Astrocyte of the spinal cord (primary cell): ENCODE measurements at regions not wholly inside any gene's neighbourhood (a gene's known extent, or its start where the extent isn't known, plus 50 kb on each side); places are given as distances from the start of the nearest gene placed in this dataset.

Experiments
- DNase-seq: peaks from one replicate; pipeline ENCODE4 v3.0.0; 2011; ENCODE audit warnings: low read depth, low spot score
- H3K4me3 ChIP-seq: 2 replicates; pipeline ENCODE4 v1.5.1; 2011; ENCODE audit warnings: low read depth, mild to moderate bottlenecking, low read length, moderate library complexity
- in situ Hi-C: cut with HindIII; loops from 2 replicates; pipeline ENCODE4 v1.10.0; 2017; ENCODE audit warnings: low sequenced_read_pairs
- TF ChIP-seq, protein P1 (sequence below): IDR thresholded peaks from 2 replicates; pipeline ENCODE4 v1.5.1; 2012; ENCODE audit warnings: low read depth, mild to moderate bottlenecking, low read length, inconsistent platforms

DNA sequence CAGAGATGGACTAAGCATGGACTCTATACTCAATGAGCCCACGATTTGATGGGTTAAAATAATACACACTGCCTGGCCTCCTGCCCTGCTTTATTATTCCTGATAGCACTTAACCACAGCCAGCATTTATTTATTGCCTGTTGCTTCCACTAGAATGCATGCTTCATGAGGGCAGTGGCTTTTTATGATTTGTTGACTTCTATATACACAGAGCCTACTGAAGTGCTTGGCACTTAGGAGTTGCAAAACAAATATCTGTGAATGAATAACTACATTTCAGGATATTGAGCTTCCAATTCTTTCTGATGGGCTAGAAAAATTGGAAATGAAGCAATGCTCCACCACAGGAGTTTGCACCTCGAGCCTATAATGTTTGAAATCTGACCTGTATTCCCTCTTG lies 513.6 kb upstream of the ZMIZ1 start:
- H3K4me3 ChIP-seq = no peak overlapping the region
- in situ Hi-C loops = no loop called here
- no peak for DNase-seq
- TF ChIP-seq, protein P1, sequence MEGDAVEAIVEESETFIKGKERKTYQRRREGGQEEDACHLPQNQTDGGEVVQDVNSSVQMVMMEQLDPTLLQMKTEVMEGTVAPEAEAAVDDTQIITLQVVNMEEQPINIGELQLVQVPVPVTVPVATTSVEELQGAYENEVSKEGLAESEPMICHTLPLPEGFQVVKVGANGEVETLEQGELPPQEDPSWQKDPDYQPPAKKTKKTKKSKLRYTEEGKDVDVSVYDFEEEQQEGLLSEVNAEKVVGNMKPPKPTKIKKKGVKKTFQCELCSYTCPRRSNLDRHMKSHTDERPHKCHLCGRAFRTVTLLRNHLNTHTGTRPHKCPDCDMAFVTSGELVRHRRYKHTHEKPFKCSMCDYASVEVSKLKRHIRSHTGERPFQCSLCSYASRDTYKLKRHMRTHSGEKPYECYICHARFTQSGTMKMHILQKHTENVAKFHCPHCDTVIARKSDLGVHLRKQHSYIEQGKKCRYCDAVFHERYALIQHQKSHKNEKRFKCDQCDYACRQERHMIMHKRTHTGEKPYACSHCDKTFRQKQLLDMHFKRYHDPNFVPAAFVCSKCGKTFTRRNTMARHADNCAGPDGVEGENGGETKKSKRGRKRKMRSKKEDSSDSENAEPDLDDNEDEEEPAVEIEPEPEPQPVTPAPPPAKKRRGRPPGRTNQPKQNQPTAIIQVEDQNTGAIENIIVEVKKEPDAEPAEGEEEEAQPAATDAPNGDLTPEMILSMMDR = no peak

DNA sequence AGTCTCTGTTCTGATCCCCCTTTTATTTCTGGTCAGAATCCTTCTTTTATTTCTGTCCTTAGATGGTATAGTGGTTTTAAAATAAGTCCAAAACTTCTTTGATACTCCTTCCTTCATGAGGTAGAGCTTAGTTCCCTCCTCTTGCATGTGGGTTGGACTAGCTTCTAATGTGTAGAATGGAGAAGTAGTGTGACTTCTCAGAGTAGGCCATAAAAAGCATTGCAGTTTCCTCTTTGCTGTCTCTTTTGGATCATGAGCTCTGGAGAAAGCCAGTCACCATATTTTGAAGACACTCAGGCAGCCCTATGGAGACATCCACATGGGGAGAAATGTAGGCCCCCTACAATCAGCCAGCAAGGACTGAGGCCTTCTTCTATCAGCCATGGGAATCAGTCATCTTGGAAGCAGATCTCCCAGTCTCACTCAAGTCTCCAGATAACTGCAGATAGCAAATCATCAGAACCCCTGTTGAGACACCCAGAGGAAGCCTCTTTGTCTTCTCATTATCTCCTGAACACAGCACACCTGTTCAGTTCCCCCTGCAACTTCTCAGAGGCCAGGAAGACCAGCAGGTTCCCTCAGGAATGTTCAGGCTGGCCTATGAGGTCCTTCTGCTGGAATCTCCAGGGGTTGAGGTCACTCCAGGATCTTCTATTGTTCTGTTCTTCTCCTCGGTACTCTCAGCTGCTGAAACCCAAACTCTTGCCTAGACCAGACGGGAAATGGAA lies 511.9 kb upstream of the ZMIZ1 start:
- no peak overlapping the region for H3K4me3 ChIP-seq
- in situ Hi-C loops = no loop called here
- no peak for DNase-seq
- TF ChIP-seq, protein P1 = no peak

DNA sequence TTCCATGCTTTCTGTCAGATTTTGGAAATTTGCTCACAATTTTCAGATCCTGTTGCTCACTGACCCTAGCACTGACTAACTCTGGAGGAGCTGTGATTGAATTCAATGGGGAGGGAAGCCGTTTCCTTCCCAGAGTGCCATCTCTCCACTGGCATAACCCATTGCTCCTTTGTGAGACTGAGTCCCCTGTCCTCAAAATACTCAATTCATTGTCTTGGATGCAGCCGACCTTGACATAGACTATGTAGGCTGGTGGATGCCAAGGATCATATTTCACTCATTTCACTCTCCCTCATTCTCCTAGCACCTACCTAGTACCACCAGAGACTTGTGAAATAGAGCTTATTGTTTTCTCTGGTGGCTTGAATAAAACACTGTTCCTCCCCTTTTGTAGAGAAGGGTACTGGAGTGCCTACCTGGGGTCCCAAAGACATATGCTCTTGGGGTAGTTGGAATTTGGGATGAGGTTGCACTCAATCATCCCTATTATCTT lies 511.3 kb upstream of the ZMIZ1 start:
- in situ Hi-C loops = no loop called here
- DNase-seq = no peak
- TF ChIP-seq, protein P1 = no peak
- no peak overlapping the region for H3K4me3 ChIP-seq

DNA sequence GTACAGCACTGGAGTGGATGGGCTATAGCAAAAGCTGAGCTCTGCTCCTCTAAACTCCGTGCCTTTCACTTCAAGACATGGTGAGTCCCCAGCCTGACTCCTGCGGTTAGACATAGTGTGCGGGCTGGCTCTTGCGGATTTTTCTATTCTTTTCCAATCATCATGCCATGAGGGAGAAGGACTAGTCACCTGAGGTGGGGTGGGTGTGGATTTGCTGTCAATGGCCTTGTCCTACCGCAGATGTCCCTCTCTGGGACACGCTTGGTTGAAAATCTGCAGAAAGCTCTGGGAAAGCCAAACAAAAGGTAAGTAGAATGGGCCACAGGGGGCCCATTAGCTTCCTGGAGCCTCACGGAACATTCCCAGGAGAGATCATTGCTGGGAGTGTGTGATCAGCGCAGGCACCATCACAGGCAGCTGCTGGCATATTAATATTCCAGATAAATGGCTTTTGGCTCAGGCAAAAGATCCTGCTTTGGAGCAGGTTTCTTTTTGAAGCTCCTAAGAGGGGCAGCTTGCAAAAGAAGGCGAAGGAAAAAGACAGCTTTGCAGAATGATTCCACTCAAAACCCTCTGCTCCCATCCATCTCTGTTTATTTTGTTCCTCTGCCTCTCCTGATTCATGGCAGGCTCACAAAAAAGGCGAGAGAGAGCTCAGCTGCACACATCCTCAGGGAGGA lies 509.0 kb upstream of the ZMIZ1 start:
- H3K4me3 ChIP-seq = no peak overlapping the region
- no peak for DNase-seq
- in situ Hi-C loops = no loop called here
- TF ChIP-seq, protein P1 = no peak

DNA sequence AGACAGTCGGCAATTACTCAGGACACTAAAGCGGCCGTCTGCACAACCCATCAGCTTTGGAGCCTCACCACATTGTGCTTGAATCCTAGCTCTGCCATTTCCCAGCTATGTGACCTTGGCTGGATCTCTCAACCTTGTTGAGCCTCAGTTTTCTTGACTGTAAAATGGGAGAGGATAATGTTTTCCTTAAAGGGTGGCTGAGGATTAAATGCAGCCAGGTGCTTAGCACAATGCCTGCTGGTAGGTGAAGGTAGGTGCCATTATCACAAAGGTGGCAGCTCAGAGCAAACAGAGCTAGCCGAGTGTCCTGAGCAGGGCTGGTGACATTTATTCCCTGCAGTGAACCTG lies 508.5 kb upstream of the ZMIZ1 start:
- in situ Hi-C loops = no loop called here
- TF ChIP-seq, protein P1 = no peak
- no peak overlapping the region for H3K4me3 ChIP-seq
- no peak for DNase-seq

DNA sequence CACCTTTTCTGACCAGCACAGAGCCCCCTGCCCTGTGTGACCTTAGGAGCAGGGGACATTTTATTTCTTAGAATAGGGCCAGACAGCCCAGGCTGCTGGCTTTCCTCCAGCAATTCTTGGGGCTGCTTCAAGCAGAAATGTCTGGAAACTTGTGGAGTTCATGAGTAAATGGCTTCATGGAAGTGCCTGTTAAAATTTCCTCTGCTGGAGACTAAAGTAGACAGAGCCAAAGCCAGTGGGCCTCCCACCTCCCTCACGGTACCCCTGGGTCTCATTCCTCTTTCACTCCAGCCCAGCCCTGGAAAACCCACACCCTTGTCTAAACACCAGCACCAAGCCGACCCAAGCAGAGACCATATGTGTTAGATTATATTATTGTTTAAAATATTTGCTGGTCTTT lies 505.5 kb upstream of the ZMIZ1 start:
- in situ Hi-C loops = no loop called here
- DNase-seq = no peak
- H3K4me3 ChIP-seq = no peak overlapping the region
- TF ChIP-seq, protein P1 = no peak
